NCI-H1105 treated with DMSO at 0.1 percent for 48 hours (cell line): ENCODE measurements at regions not wholly inside any gene's neighbourhood (a gene's known extent, or its start where the extent isn't known, plus 50 kb on each side); places are given as distances from the start of the nearest gene placed in this dataset.
"Not testable (repeated sequence)": the region's sequence is repeated elsewhere in the genome, so short reads cannot be mapped to it uniquely, and the experiment has no call there.

Experiments
- DNase-seq: peaks from one replicate; lab custom pipeline; 2025; lab: John Stamatoyannopoulos, UW

GRCh38 chr10:47166808-47167581 lies 133.0 kb upstream of the GDF10 start:
- not testable (repeated sequence) for DNase-seq

- DNase-seq = no peak
These were observed 132.4 kb upstream of the GDF10 start for GRCh38 chr10:47167591-47167990.

DNA sequence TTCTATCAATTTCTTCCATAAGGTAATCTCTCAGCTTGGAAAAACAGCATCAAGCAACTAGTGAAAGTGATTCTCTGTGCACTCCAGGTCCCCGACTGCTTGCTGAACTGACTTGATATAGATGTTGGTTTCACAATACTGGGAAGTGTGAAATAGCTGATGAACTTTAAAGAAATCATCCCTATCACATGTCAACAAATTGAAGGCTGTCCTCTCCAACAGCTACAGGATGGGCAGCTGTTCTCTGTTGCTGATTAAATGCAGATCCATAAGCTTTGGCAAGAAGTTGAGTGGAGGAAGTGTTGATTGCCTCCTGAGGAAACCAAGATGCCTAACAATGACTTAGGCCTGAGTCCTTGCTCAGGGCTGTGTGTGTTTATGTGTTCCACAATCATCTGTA lies 130.4 kb upstream of the GDF10 start:
- no peak for DNase-seq

DNA sequence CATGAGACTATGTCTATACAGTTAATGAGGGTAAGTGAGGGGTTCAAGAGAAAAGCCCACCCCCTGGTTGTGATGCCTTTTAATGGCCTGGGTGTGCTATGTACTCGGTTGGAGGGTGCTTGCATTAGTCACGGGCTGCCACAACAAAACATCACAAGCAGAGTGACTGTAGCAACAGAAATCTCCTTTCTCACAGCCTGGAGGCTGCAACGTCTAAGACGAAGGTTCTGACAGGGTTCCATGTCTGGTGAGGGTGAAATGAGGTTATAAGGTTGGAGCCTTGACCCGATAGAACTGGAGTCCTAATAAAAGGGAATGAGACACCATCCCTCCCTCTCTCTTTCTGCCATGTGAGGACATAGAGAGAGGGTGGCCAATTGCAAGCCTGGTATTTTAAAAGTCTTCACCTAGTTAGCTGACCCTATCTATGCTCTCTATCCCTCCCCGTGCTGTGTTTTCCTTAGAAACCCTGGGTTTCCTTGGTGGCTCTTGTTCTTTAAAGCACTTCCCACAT lies 126.0 kb upstream of the GDF10 start:
- DNase-seq = no peak

DNA sequence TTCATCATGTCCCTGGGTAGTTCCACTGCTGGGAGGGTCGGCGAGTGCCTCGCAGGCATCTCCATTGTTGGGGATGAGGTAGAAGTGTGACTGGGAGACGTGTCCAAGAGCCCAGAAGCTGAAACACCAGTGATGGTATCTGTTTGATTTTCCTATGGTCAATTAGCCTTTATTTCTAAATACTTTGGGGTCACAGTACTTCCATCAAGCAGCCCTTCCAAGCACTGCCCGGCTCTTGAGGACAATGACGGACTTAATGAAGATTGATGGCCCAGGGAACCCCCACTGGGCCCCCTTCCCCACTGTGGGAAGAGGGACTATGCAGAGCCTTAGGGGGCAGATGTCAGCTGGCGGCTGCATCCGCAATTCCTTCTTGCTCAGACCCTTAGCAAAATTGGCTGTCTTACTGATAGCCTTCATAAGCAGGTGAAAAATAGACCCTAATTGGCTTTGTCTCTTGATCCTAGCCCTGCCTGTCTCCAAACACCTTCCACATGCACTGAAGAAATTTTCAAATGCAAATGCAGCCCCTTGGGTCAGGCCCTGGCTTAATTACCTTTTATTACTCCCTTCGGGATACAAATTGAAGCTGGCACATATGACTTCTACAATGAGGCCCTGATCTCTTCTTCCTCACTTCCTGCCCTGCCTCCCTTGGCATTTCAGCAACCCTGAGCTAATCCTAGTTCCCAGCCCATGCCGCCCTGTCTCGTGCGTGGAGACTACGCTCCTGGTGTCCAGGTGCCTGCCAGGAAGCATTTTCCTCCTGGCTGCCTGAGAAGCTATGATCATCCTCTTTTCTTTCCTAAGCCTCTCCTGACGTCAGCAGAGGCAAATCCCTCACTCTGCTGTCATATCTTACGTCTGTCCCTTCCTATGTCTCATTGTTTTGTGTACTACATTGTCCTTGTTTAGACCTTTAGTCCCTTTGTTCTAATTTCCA lies 124.5 kb upstream of the GDF10 start:
- DNase-seq = no peak

DNA sequence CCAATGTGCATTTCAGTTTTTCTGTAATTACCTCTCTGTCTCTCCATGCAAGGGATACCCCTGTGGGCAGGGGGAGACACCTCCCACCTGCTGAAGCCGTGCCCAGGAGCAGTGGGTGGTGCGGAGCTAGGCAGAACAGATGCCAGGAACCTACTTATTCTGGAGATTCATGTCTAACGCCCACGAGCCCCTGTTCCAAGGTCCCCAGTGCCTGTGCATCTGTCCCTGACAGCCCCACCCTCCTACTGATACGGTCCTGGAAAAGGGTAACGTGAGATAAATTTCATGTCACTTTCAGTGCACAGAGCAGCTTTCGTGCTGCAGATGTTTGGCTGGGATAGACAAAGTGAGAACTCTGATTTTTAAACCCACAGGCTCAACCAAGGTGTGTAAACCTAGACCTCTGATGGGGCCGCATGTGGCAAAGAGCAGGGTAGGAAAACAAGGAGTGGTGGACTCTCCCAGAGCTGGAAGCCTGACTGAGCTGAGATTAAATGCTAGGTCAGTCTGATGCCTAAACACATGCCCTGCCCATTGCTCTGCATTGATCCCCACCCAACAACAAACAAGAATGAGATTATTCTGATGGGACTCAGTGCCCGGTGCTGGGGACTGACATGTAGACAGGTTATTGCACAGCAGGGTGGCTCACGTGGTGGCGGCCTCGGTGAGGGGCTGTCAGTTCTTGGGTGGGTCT lies 123.6 kb upstream of the GDF10 start:
- no peak for DNase-seq

GRCh38 chr10:47176903-47177868 lies 122.8 kb upstream of the GDF10 start:
- no peak for DNase-seq

DNA sequence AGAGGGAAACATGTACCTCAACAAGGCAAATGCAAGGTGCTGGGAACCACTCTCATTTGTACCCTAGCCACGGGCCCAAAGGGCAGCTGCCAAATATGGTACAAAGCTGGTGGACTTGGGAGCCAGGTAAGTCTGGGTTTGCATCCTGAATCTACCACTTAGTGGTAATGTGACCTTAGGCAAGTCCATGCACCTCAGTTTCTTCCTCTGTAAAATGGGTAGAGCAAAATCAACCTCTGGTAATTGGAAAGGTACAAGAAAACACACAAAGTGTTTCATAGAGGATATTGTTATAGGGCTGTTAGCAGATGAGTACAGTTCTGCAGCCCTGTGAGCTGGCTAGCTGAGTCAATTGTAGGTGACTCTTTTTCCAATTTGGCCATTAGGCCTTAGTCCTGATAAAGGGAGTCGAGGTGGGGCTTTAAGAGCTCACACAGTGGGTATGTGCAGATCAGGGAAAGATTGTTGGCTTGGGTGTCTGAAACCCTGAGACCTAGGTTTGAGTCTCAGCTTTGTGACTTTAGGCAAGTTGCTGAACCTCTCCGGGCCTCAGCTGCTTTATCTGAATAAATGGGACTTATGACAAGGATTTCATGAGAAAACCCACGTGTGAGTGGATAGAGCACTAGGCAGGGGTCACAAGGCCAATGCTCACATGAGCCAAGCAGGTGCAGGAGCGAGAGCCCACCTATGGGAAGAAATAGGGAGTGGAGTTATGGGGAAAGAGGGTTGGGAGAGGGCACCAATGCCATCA lies 121.3 kb upstream of the GDF10 start:
- no peak for DNase-seq

DNA sequence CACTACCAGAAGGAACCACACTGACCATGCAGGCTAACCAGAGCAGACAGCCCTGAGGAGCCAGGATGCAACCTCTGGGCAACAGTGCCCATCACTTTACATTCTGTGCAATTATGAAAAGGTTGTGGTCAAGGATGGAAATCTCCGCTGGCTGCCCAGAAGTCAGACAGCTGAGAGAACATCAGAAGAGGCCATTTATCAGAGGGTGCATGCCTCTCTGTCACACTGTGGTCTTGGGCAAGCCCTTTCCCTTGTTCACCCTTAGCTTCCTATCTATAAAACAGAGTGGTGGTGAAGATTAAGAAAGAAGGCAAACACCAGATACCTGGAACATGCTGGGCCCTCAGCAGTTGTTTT lies 120.7 kb upstream of the GDF10 start:
- no peak for DNase-seq

DNA sequence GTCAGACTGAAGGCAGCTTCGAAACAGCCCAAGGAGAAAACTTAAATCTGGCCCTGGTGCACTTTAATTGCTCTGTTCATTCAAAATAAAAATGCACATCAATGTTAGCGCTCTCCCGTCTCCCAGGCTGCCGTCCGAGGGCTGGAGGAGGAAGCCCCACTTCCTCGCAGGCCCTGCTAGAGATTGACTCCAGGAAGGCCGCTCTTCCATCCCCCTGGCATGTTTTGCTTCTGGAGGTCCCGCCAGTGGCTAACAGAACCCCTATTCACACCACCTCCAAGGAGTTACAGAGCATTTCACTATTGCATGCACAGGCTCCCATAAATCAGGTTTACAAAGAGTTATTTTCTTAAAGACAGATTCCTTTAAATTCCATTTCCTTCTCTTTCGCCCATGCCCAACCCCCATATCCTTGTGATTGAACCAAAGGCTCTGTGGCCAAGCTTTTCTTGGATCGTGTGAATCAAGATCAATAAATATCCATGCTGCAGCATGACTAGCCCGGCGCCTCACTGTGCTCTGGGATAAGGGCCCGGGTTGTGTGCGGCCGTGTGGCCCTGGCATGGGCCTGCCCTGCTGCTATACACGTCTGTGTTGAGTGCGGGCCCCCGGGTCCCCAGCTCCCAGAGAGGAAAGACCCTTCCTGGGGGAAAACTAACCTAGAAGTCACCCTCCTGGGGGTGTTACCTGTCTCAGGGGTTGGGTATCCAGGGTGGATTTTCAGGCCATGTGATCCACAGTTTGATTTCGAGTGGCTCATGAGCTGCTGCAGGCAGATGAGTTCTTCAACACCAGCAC lies 118.7 kb upstream of the GDF10 start:
- no peak for DNase-seq

DNA sequence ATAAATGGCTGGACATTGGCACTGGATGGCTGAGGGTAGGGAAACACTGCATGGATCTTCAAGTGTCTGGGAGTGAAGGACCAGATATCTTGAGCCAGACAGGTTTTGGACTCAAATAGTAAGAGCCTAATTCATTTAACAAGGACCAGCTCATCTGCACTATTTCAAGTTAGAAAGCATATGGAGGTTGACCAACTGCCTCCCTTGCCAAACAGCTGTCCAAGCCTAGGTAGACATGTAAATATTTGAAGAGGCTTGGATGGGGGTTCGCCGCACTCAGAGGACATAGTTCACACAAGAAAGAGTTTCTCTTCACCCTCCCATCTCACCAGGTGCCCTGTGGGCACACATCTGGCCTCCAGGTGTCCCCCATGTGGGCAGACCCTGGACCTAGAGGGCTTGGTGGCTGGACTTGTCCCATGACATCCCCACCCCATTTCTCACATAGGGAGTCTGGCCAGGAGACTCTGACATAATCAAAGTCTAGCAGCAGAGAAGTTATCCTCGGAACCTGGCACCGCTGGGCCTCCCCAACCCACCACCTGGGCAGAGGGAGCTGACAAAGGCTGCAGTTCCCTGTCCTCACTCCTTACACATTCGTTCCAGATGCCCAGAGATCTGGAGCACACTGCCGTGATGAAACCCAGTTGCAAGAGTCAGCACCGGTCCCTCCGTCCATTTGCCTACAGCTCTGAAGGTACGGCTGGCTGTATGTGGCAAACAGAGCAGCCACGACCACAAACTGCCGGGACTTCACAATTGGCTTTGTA lies 116.9 kb upstream of the GDF10 start:
- DNase-seq = no peak

- no peak for DNase-seq
These were observed 116.3 kb upstream of the GDF10 start for GRCh38 chr10:47183704-47184041.

DNA sequence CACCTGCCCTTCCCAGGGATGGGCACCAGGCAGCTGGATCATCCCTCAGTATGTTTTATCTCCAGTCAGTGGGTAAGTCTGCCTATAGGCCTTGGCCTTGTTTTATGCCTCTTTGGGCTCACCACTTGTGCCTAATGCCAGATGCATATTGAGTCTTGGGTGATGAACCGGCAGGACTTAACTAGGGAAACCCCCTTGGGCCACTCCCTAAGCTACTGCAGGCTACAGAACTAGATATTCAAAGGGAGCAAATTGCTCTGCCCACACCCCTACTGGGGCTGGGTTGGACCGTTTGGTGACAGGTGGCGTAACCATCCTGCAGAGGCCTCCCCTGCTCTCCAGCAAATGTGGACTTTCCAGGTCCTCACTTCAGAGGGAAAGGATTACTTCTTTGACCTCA lies 115.7 kb upstream of the GDF10 start:
- DNase-seq = no peak

DNA sequence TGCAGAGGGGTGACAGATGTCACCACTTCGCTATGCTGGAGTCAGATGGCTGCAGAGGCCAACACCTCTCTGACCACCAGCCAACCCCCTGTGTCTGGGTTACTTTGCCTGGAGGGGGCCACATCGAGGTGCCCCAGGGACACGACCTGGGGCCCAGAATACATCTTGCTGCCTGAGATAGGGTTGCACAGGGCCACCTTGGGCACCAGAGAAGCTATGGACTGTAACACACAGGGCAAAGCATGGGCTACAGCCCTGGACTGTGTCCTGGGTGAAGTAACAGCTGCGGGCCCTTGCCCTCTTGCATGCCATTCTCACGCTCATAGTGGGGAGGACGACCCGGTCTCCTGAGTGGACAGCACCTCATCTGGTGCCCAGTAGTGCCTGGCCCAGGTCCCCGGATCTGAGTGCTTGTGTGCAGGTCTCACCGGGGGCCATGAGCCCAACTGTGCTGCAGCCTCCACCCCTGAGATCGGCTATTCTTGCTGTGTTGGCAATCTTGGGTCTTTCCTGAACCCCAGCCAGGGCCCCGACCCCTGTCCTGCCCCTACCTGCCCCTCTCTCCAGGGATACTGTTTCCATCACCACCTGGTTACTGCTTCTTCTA lies 115.2 kb upstream of the GDF10 start:
- no peak for DNase-seq

- no peak for DNase-seq
These were observed 113.1 kb upstream of the GDF10 start for GRCh38 chr10:47186941-47187340.

DNA sequence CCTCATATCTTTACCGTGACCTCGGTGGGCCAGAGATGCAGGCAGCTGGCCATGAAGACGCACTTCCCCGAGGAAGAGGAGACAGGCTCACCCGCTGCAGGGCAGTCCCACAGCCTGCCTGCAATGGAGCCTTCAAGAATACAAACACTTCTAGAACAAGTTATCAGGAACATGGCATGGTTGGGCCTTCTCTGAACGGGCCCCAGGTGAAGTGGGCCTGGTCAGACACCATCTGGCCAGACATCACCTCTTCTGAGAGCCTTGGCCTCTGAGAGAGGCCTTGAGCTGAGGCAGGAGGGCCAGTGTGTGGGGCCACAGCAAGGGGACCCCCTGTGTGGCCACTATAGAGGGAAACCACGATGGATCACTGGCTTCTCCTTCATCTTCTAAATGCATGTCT lies 112.4 kb upstream of the GDF10 start:
- DNase-seq = no peak

GRCh38 chr10:47188156-47188555 lies 111.8 kb upstream of the GDF10 start:
- DNase-seq = no peak

- DNase-seq = no peak
These were observed 110.2 kb upstream of the GDF10 start for GRCh38 chr10:47189802-47190201.

DNA sequence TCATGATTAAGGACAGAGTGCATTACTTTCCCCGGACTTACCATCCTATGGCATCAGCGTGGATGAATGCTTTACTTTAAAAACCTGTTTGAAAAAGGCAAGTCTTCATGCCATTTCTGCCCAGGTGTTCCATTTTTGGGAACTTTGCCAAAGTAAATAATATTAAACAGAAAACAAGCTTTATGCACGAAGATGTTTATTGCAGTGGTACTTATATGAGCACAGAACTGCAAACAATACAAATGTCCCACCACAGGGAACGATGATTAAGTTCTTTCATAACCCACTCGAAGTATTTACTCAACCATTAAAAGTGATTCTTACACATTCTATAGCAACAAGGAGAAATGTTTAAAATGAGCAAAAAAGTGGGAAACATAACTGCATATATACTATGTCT lies 109.7 kb upstream of the GDF10 start:
- peak; percentile 67 for DNase-seq
